HepG2 (cell line): ENCODE measurements at regions not wholly inside any gene's neighbourhood (a gene's known extent, or its start where the extent isn't known, plus 50 kb on each side); places are given as distances from the start of the nearest gene placed in this dataset.

Experiments
- ATAC-seq: fragments of 200-7000 bp; cut with Tn5 transposase; 3 replicates; pipeline ENCODE4 v1.9.1; 2020; ENCODE audit warnings: mild to moderate bottlenecking, moderate library complexity
- BruUV-seq: library from RNA; stranded (reverse); fragments of 400-500 nt; replicated peaks from 2 replicates; lab custom pipeline; 2021; lab: Mats Ljungman, UMichigan
- CTCF ChIA-PET: fragments of 300-600 bp; formaldehyde crosslinking; extraction: SDS; loops from one replicate; lab custom pipeline; 2021; ENCODE audit warnings: low total read pairs, inconsistent platforms, low intra/inter-chr PET ratio; lab: Yijun Ruan, JAX
- POLR2A ChIA-PET: fragments of 350-600 bp; sonication (Branson Sonifier 250); formaldehyde crosslinking; loops from one replicate; lab custom pipeline; 2020; ENCODE audit warnings: antibody characterized with exemption, inconsistent platforms; lab: Yijun Ruan, JAX
- DNase-seq: peaks from one replicate; pipeline ENCODE4 v3.0.0-alpha.2; 2015; ENCODE audit warnings: low spot score
- FAIRE-seq: peaks from 3 replicates; lab custom pipeline; 2011; peaks lifted over from hg19 to GRCh38; lab: Jason Lieb, UNC
- H2AFZ ChIP-seq: one replicate; pipeline ENCODE4 v1.6.1; 2011; ENCODE audit warnings: low read length, inconsistent platforms
- H3K27ac ChIP-seq: fragments of 300-600 bp; 3 replicates; pipeline ENCODE4 v1.8.0; 2011; ENCODE audit warnings: mixed run types, mild to moderate bottlenecking, mixed read lengths, low read length, inconsistent platforms; ENCODE audit not compliant: insufficient read depth; ENCODE audit errors: extremely low read length
- H3K27me3 ChIP-seq, 2 experiments: fragments of 200-600 bp in 1 of 2; 2 replicates in 1 of 2; 3 replicates in 1 of 2; pipeline versions ENCODE4 v1.6.0 to v1.8.0; 2011; ENCODE audit warnings: low read length in 2 of 2, mild to moderate bottlenecking in 2 of 2, moderate library complexity in 2 of 2, inconsistent platforms in 1 of 2; ENCODE audit not compliant: insufficient read depth in 2 of 2, control insufficient read depth in 1 of 2
- H3K36me3 ChIP-seq, 2 experiments: fragments of 200-600 bp in 1 of 2; replicated peaks in 1 of 2; 2 replicates in 1 of 2; 3 replicates in 1 of 2; pipeline versions ENCODE4 v1.5.1 to v1.8.0; 2011; ENCODE audit warnings: low read length in 2 of 2, inconsistent platforms in 1 of 2; ENCODE audit not compliant: insufficient read depth in 2 of 2, control insufficient read depth in 1 of 2
- H3K4me1 ChIP-seq: 2 replicates; pipeline ENCODE4 v1.5.1; 2012; ENCODE audit warnings: low read length, inconsistent platforms; ENCODE audit not compliant: insufficient read depth
- H3K4me2 ChIP-seq: 2 replicates; pipeline ENCODE4 v1.6.0; 2011; ENCODE audit warnings: low read depth, low read length, inconsistent platforms
- H3K4me3 ChIP-seq, 3 experiments: fragments of 200-600 bp in 1 of 3; sonication (generic), shearing (Covaris generic) in 1 of 3; replicated peaks in 1 of 3; 2 replicates each; pipeline ENCODE4 v1.5.1; 2011 to 2016; ENCODE audit warnings: low read length in 3 of 3, inconsistent platforms in 2 of 3, low read depth in 2 of 3, mild to moderate bottlenecking in 2 of 3, control low read depth in 1 of 3, mixed read lengths in 1 of 3; ENCODE audit not compliant: insufficient read depth in 1 of 3
- H3K79me2 ChIP-seq: one replicate; pipeline ENCODE4 v1.6.1; 2011; ENCODE audit warnings: low read length, inconsistent platforms; ENCODE audit not compliant: insufficient read depth
- H3K9ac ChIP-seq: 2 replicates; pipeline ENCODE4 v1.6.0; 2011; ENCODE audit warnings: mild to moderate bottlenecking, low read depth, low read length, inconsistent platforms; ENCODE audit not compliant: insufficient read depth
- H3K9me3 ChIP-seq: 2 replicates; pipeline ENCODE4 v1.5.1; 2012; ENCODE audit warnings: mild to moderate bottlenecking, low read length
- H4K20me1 ChIP-seq: 2 replicates; pipeline ENCODE4 v1.6.0; 2011; ENCODE audit warnings: inconsistent platforms, mild to moderate bottlenecking, low read length, moderate library complexity; ENCODE audit not compliant: insufficient read depth
- CEBPB ChIP-seq: IDR thresholded peaks from 2 replicates; pipeline ENCODE4 v1.6.1; 2011; ENCODE audit warnings: low read depth, low read length, improper control_type of control experiment, borderline replicate concordance
- IRF2 ChIP-seq: IDR thresholded peaks from 2 replicates; pipeline ENCODE4 v1.6.1; 2018; ENCODE audit warnings: missing genetic modification reagents, missing compliant biosample characterization
- MXD4 ChIP-seq: IDR thresholded peaks from 2 replicates; pipeline ENCODE4 v1.6.1; 2016; ENCODE audit warnings: mild to moderate bottlenecking, missing biosample characterization, missing genetic modification reagents
- PLRG1 ChIP-seq: fragments of 450-650 bp; conservative IDR thresholded peaks from 2 replicates; pipeline ENCODE4 v1.6.1; 2016
- ZMYM4 ChIP-seq: sonication (generic); formaldehyde crosslinking; IDR thresholded peaks from 2 replicates; pipeline ENCODE4 v1.8.1; 2023; ENCODE audit warnings: mild to moderate bottlenecking, missing genetic modification reagents
- ZNF547 ChIP-seq: sonication (generic); formaldehyde crosslinking; IDR thresholded peaks from 2 replicates; pipeline ENCODE4 v1.5.1; 2020; ENCODE audit warnings: mild to moderate bottlenecking, missing genetic modification reagents
- ZNF598 ChIP-seq: sonication (generic); formaldehyde crosslinking; IDR thresholded peaks from 2 replicates; pipeline ENCODE4 v1.5.1; 2020; ENCODE audit warnings: mild to moderate bottlenecking, missing genetic modification reagents, borderline replicate concordance
- ZSCAN30 ChIP-seq: sonication (generic); formaldehyde crosslinking; IDR thresholded peaks from 2 replicates; pipeline ENCODE4 v1.5.0; 2020; ENCODE audit warnings: mild to moderate bottlenecking, missing genetic modification reagents
- WGBS: methylation state at CpG from one replicate; pipeline ENCODE4 v1.1.6; 2017; ENCODE audit warnings: low lambda C conversion rate; 5-methylcytosine and 5-hydroxymethylcytosine counted together
- in situ Hi-C: cut with HindIII; loops from 2 replicates; pipeline ENCODE4 v1.10.0; 2017; ENCODE audit warnings: low pct_unique_long_range_greater_than_20kb; ENCODE audit not compliant: extremely low pct_ligation_motif_present
- intact Hi-C: fragments of 100-400 bp; cut with micrococcal nuclease; formaldehyde crosslinking; loops from one replicate; pipeline ENCODE4 v1.10.0; 2022; ENCODE audit not compliant: unreplicated experiment
- TF ChIP-seq, protein P1 (sequence below): sonication (generic); formaldehyde crosslinking; IDR thresholded peaks from 2 replicates; pipeline ENCODE4 v1.4.0; 2020; ENCODE audit warnings: missing genetic modification reagents, mild to moderate bottlenecking, borderline replicate concordance
- TF ChIP-seq, protein P2 (sequence below): sonication (generic); formaldehyde crosslinking; IDR thresholded peaks from 2 replicates; pipeline ENCODE4 v1.9.0; 2021; ENCODE audit warnings: mild to moderate bottlenecking, missing genetic modification reagents

DNA sequence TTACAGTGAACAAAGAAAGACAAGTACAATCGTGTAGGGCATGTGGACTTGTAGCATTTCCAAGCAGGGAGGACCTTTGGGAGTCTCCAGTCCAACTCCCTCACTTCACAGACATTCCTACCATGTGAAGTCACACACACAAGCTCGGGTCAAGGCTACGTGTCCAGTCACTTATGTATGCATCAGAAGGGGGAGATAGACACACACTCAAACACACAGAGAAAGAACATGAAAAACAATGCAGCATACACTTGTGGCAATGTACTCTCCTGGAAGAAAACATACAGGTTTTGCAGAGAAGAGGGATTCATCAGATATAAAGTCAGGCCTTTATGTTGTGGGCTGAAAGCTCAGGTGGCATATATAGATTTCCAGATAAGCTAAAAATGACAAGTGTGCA is 136.1 kb upstream of the MID1 start:
- TF ChIP-seq ZNF598 (CRISPR knock-in tag): no peak
- no peak for TF ChIP-seq ZNF547 (CRISPR knock-in tag)
- TF ChIP-seq PLRG1: no peak
- TF ChIP-seq CEBPB: no peak
- no peak for TF ChIP-seq MXD4 (CRISPR knock-in tag)
- no peak for TF ChIP-seq ZSCAN30 (CRISPR knock-in tag)
- TF ChIP-seq, protein P1, sequence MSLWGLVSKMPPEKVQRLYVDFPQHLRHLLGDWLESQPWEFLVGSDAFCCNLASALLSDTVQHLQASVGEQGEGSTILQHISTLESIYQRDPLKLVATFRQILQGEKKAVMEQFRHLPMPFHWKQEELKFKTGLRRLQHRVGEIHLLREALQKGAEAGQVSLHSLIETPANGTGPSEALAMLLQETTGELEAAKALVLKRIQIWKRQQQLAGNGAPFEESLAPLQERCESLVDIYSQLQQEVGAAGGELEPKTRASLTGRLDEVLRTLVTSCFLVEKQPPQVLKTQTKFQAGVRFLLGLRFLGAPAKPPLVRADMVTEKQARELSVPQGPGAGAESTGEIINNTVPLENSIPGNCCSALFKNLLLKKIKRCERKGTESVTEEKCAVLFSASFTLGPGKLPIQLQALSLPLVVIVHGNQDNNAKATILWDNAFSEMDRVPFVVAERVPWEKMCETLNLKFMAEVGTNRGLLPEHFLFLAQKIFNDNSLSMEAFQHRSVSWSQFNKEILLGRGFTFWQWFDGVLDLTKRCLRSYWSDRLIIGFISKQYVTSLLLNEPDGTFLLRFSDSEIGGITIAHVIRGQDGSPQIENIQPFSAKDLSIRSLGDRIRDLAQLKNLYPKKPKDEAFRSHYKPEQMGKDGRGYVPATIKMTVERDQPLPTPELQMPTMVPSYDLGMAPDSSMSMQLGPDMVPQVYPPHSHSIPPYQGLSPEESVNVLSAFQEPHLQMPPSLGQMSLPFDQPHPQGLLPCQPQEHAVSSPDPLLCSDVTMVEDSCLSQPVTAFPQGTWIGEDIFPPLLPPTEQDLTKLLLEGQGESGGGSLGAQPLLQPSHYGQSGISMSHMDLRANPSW: no peak
- no peak for TF ChIP-seq ZMYM4 (CRISPR knock-in tag)
- TF ChIP-seq, protein P2, sequence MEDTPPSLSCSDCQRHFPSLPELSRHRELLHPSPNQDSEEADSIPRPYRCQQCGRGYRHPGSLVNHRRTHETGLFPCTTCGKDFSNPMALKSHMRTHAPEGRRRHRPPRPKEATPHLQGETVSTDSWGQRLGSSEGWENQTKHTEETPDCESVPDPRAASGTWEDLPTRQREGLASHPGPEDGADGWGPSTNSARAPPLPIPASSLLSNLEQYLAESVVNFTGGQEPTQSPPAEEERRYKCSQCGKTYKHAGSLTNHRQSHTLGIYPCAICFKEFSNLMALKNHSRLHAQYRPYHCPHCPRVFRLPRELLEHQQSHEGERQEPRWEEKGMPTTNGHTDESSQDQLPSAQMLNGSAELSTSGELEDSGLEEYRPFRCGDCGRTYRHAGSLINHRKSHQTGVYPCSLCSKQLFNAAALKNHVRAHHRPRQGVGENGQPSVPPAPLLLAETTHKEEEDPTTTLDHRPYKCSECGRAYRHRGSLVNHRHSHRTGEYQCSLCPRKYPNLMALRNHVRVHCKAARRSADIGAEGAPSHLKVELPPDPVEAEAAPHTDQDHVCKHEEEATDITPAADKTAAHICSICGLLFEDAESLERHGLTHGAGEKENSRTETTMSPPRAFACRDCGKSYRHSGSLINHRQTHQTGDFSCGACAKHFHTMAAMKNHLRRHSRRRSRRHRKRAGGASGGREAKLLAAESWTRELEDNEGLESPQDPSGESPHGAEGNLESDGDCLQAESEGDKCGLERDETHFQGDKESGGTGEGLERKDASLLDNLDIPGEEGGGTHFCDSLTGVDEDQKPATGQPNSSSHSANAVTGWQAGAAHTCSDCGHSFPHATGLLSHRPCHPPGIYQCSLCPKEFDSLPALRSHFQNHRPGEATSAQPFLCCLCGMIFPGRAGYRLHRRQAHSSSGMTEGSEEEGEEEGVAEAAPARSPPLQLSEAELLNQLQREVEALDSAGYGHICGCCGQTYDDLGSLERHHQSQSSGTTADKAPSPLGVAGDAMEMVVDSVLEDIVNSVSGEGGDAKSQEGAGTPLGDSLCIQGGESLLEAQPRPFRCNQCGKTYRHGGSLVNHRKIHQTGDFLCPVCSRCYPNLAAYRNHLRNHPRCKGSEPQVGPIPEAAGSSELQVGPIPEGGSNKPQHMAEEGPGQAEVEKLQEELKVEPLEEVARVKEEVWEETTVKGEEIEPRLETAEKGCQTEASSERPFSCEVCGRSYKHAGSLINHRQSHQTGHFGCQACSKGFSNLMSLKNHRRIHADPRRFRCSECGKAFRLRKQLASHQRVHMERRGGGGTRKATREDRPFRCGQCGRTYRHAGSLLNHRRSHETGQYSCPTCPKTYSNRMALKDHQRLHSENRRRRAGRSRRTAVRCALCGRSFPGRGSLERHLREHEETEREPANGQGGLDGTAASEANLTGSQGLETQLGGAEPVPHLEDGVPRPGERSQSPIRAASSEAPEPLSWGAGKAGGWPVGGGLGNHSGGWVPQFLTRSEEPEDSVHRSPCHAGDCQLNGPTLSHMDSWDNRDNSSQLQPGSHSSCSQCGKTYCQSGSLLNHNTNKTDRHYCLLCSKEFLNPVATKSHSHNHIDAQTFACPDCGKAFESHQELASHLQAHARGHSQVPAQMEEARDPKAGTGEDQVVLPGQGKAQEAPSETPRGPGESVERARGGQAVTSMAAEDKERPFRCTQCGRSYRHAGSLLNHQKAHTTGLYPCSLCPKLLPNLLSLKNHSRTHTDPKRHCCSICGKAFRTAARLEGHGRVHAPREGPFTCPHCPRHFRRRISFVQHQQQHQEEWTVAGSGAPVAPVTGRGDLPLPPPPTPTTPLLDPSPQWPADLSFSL (CRISPR knock-in tag): no peak
- TF ChIP-seq IRF2 (CRISPR knock-in tag): no peak
- no peaks in the 10 kb centered on the region for H3K4me1 ChIP-seq
- intact Hi-C loops: no loop called here
- H3K9ac ChIP-seq: no peak overlapping the region
- no peak overlapping the region for H3K4me3 ChIP-seq
- DNase-seq (no peak), FAIRE-seq (no peak), ATAC-seq (no peak)
- no peaks in the 10 kb centered on the region for H3K9me3 ChIP-seq
- CTCF ChIA-PET: no interaction called here
- in situ Hi-C loops: no loop called here
- no TSS peak for BruUV-seq
- H3K27me3 ChIP-seq: no peaks in the 10 kb centered on the region
- POLR2A ChIA-PET: no interaction called here
- no peak overlapping the region for H2AFZ ChIP-seq
- no CpG with 5 or more reads among the region's 3 CpGs for WGBS
- no peaks in the 10 kb centered on the region for H3K79me2 ChIP-seq
- H4K20me1 ChIP-seq: no peaks in the 10 kb centered on the region
- no peak overlapping the region for H3K27ac ChIP-seq
- H3K4me2 ChIP-seq: no peak overlapping the region
- H3K36me3 ChIP-seq: no peaks in the 10 kb centered on the region
